HFFc6 (cell line): ENCODE measurements at regions not wholly inside any gene's neighbourhood (a gene's known extent, or its start where the extent isn't known, plus 50 kb on each side); places are given as distances from the start of the nearest gene placed in this dataset.

ENCODE experiments used
- DNase-seq: peaks from one replicate; pipeline ENCODE4 v3.0.0-alpha.2; 2018
- H3K27ac Mint-ChIP-seq: 2 replicates; pipeline ENCODE4 v1.8.0; 2020; ENCODE audit warnings: mild to moderate bottlenecking, mixed read lengths
- H3K27me3 Mint-ChIP-seq: 2 replicates; pipeline ENCODE4 v1.8.0; 2021; ENCODE audit warnings: mild to moderate bottlenecking, moderate library complexity, mixed read lengths; ENCODE audit not compliant: insufficient read depth
- H3K36me3 Mint-ChIP-seq: 2 replicates; pipeline ENCODE4 v1.8.0; 2021; ENCODE audit warnings: low read depth, mixed read lengths
- H3K4me1 Mint-ChIP-seq: 2 replicates; pipeline ENCODE4 v1.8.0; 2020; ENCODE audit warnings: low read depth, mixed read lengths
- H3K4me3 Mint-ChIP-seq: 2 replicates; pipeline ENCODE4 v1.8.0; 2020; ENCODE audit warnings: mild to moderate bottlenecking, moderate library complexity, mixed read lengths
- H3K9me3 Mint-ChIP-seq: 2 replicates; pipeline ENCODE4 v1.8.0; 2020; ENCODE audit warnings: mild to moderate bottlenecking, mixed read lengths
- CTCF ChIP-seq: fragments of 200-600 bp; sonication (generic); IDR thresholded peaks from 2 replicates; pipeline ENCODE4 v1.5.0; 2021; ENCODE audit warnings: antibody characterized with exemption, mild to moderate bottlenecking

- TF ChIP-seq CTCF, result no peak
- Mint-ChIP-seq H3K27me3 (peaks cover 24% of the 10 kb centered on the region), H3K4me3 (no peak overlapping the region), H3K9me3 (no peaks in the 10 kb centered on the region), H3K4me1 (peaks cover 8% of the 10 kb centered on the region; the same call in 1 of the 2 replicates), H3K36me3 (no peaks in the 10 kb centered on the region), H3K27ac (no peak overlapping the region)
- no peak for DNase-seq
Observed at GRCh38 chr17:77778636-77779489, 179.6 kb upstream of the TNRC6C start.

GRCh38 chr17:77779711-77780539 lies 178.6 kb upstream of the TNRC6C start:
- Mint-ChIP-seq H3K9me3 (no peaks in the 10 kb centered on the region), H3K27me3 (peaks cover 21% of the 10 kb centered on the region), H3K36me3 (no peaks in the 10 kb centered on the region), H3K4me3 (no peak overlapping the region; the same call in 1 of the 2 replicates), H3K4me1 (peaks cover 8% of the 10 kb centered on the region; the same call in 1 of the 2 replicates), H3K27ac (no peak overlapping the region)
- TF ChIP-seq CTCF, result no peak
- peak; percentile 18 for DNase-seq

- DNase-seq, result no peak
- H3K27ac Mint-ChIP-seq, result no peak overlapping the region
- no peak overlapping the region for H3K4me3 Mint-ChIP-seq
- no peak for TF ChIP-seq CTCF
- H3K36me3 Mint-ChIP-seq, result no peaks in the 10 kb centered on the region
- no peaks in the 10 kb centered on the region for H3K9me3 Mint-ChIP-seq
- H3K4me1 Mint-ChIP-seq, result peaks cover 8% of the 10 kb centered on the region; the same call in 1 of the 2 replicates
- peaks cover 25% of the 10 kb centered on the region for H3K27me3 Mint-ChIP-seq
Observed at GRCh38 chr17:77781536-77781935, 177.0 kb upstream of the TNRC6C start.

- no peaks in the 10 kb centered on the region for H3K9me3 Mint-ChIP-seq
- no peak overlapping the region for H3K4me3 Mint-ChIP-seq
- H3K4me1 Mint-ChIP-seq, result peaks cover 8% of the 10 kb centered on the region; the same call in 1 of the 2 replicates
- peaks cover 26% of the 10 kb centered on the region for H3K27me3 Mint-ChIP-seq
- H3K36me3 Mint-ChIP-seq, result no peaks in the 10 kb centered on the region
- DNase-seq, result no peak
- TF ChIP-seq CTCF, result no peak
- H3K27ac Mint-ChIP-seq, result no peak overlapping the region
Observed at GRCh38 chr17:77782201-77782600, 176.3 kb upstream of the TNRC6C start.

GRCh38 chr17:77782611-77783010 lies 175.9 kb upstream of the TNRC6C start:
- H3K27ac Mint-ChIP-seq, result no peak overlapping the region
- DNase-seq, result no peak

More at GRCh38 chr17:77782611-77783010, 175.9 kb upstream of the TNRC6C start:
- Mint-ChIP-seq H3K9me3 (no peaks in the 10 kb centered on the region), H3K27me3 (peaks cover 30% of the 10 kb centered on the region), H3K4me3 (no peak overlapping the region), H3K36me3 (no peaks in the 10 kb centered on the region), H3K4me1 (peaks cover 8% of the 10 kb centered on the region; the same call in 1 of the 2 replicates)
- no peak for TF ChIP-seq CTCF
